H1 (cell line): ENCODE measurements at regions not wholly inside any gene's neighbourhood (a gene's known extent, or its start where the extent isn't known, plus 50 kb on each side); places are given as distances from the start of the nearest gene placed in this dataset.

Experiments used
- BACH1 ChIP-seq: IDR thresholded peaks from 2 replicates; pipeline ENCODE4 v1.6.1; 2012; ENCODE audit warnings: low read length, improper control_type of control experiment
- CHD7 ChIP-seq: fragments of 300-600 bp; sonication (generic); IDR thresholded peaks from 2 replicates; pipeline ENCODE4 v1.7.1; 2012; ENCODE audit warnings: low read length, moderate library complexity, mild to moderate bottlenecking, inconsistent platforms; ENCODE audit not compliant: insufficient replicate concordance
- EP300 ChIP-seq, 2 experiments: IDR thresholded peaks; 1 replicate in 1 of 2; 2 replicates in 1 of 2; pipeline ENCODE4 v1.6.1; 2011 to 2012; ENCODE audit warnings: low read depth in 2 of 2, low read length in 2 of 2, mild to moderate bottlenecking in 2 of 2, borderline replicate concordance in 1 of 2, inconsistent platforms in 1 of 2, moderate library complexity in 1 of 2
- GTF2F1 ChIP-seq: IDR thresholded peaks from 2 replicates; pipeline ENCODE4 v1.6.1; 2012; ENCODE audit warnings: low read depth, low read length, improper control_type of control experiment, borderline replicate concordance
- JUN ChIP-seq: IDR thresholded peaks from 2 replicates; pipeline ENCODE4 v1.6.1; 2011; ENCODE audit warnings: low read depth, mild to moderate bottlenecking, improper control_type of control experiment, low read length
- KDM5A ChIP-seq: fragments of 200-600 bp; IDR thresholded peaks from 2 replicates; pipeline ENCODE4 v1.7.1; 2012; ENCODE audit warnings: mild to moderate bottlenecking, low read length, inconsistent platforms, mixed read lengths
- RAD21 ChIP-seq, 2 experiments: IDR thresholded peaks in 1 of 2; conservative IDR thresholded peaks in 1 of 2; 2 replicates each; pipeline ENCODE4 v1.6.1; 2011; ENCODE audit warnings: low read depth in 2 of 2, low read length in 2 of 2, improper control_type of control experiment in 1 of 2, inconsistent platforms in 1 of 2, mild to moderate bottlenecking in 1 of 2, moderate library complexity in 1 of 2
- SAP30 ChIP-seq: fragments of 300-600 bp; sonication (generic); IDR thresholded peaks from 2 replicates; pipeline ENCODE4 v1.7.1; 2012; ENCODE audit warnings: low read length, moderate library complexity, mild to moderate bottlenecking, inconsistent platforms; ENCODE audit not compliant: insufficient read depth, insufficient replicate concordance
- TBP ChIP-seq: IDR thresholded peaks from 2 replicates; pipeline ENCODE4 v1.6.1; 2011; ENCODE audit warnings: low read depth, low read length, improper control_type of control experiment
- TEAD4 ChIP-seq: IDR thresholded peaks from 2 replicates; pipeline ENCODE4 v1.6.1; 2012; ENCODE audit warnings: low read depth, low read length, inconsistent platforms, mixed read lengths
- USF2 ChIP-seq: IDR thresholded peaks from 2 replicates; pipeline ENCODE4 v1.6.1; 2011; ENCODE audit warnings: low read length, improper control_type of control experiment

GRCh38 chrY:19006234-19006633, 232.7 kb upstream of the HSFY2 start (continued):
- TF ChIP-seq CHD7 (no peak), TBP (no peak), EP300 (IDR thresholded peaks at IDR 0.05; ENCODE audit: borderline replicate concordance in 1 of 2, low read depth in 2 of 2, low read length in 2 of 2) (no peak), USF2 (no peak), GTF2F1 (no peak), TEAD4 (no peak), JUN (no peak), SAP30 (no peak), RAD21 (IDR thresholded peaks at IDR 0.05 in 1 of 2, conservative IDR thresholded peaks at IDR 0.05 in 1 of 2; ENCODE audit: low read depth in 2 of 2, low read length in 2 of 2) (no peak), KDM5A (no peak), BACH1 (no peak)
